GM12874 (cell line): ENCODE measurements at regions not wholly inside any gene's neighbourhood (a gene's known extent, or its start where the extent isn't known, plus 50 kb on each side); places are given as distances from the start of the nearest gene placed in this dataset.

Source experiments
- CTCF ChIP-seq: IDR thresholded peaks from 2 replicates; pipeline ENCODE4 v1.5.1; 2011; ENCODE audit warnings: low read depth, mild to moderate bottlenecking, control low read depth, low read length, moderate library complexity; ENCODE audit not compliant: insufficient read depth

DNA sequence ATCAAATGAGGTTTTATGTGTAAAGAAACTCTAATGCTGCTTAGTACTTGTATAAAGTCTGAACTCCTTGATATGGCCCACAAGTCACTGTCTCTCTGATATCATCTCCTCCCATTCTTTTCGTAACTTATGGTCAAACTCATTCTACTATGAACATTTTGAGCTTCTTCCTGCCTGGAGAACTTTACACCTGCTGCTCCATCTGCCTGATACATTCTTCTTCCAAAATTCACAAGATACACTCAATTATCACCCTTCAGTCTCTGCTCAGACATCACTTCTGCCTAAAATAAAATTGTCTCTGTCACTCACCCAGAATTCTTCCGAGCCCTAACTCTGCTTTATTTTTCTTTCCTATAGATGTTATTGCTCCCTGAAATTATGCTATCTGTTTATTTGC lies 192.8 kb upstream of the LYPLAL1 start:
- TF ChIP-seq CTCF = no peak

GRCh38 chr1:218982482-218982881 lies 191.2 kb upstream of the LYPLAL1 start:
- TF ChIP-seq CTCF = no peak

DNA sequence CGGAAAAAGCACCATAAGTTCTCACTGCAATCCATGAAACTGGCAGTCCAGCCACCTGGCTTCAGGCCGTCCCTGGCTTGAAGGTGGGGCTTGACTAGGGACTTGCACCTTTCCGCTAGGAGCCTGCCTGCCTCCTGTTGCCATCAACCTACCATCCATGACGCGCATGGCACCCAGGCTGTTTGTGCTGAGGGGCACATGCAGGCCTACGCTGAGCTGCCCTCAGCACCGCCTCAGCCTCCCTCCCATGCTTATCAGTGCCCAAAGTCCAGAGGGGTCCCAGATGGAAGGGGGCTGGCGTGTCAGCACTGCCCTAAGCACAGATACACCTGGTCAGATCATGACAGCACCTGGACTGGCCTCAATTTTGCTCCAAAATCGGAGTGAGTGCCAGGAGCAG lies 190.2 kb upstream of the LYPLAL1 start:
- TF ChIP-seq CTCF = no peak

- TF ChIP-seq CTCF = peak; percentile 30; the same call in 1 of the 2 replicates
These were observed 189.8 kb upstream of the LYPLAL1 start for GRCh38 chr1:218983848-218984247.

DNA sequence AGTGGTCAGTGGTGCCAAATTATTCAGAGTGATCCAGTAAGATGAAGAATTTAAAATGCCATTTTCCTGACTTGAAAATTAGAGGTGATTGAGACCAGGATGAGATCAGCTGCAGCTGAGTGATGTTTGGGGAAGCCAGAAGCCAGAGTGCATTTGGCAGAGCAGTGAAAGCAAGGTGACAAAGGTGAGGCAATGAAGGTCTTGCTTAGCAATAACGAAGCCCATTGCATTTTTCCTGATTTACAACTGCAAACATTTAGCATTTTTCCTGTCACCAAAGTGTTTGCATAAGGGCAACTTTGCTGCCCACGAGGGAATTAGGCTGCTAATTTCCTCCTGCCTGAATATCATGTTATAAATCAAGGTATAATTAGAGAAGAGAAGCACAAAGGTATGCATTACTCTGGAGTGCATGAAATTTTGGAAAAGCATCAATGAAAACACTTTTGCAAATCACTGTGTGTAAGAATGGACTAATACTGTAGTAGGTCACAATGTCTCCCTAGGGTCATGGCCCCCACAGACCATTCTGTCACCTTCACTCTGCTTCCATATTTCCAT lies 188.2 kb upstream of the LYPLAL1 start:
- no peak for TF ChIP-seq CTCF

- TF ChIP-seq CTCF = no peak
These were observed 186.9 kb upstream of the LYPLAL1 start for GRCh38 chr1:218986816-218987215.

DNA sequence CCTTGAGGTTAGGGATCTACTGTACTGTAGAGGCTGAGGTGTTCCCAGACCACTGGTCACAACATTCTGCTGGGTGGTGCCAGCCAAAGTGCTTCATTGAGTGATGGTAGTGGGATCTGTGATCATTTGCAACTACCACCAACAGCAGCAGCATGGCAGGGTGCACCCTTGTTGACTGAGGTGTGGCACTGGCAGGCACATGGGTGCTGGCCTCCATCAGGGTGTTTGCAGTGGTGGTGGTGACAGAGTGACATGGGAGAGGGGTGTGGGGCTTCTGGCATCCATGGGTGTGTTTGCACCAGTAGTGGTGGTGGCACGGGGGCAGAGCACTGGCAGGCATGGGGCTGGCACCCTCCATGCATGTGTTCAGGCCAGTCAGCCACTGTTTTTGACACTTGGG lies 183.7 kb upstream of the LYPLAL1 start:
- TF ChIP-seq CTCF = no peak
